GM12878 (cell line): ENCODE measurements at regions not wholly inside any gene's neighbourhood (a gene's known extent, or its start where the extent isn't known, plus 50 kb on each side); places are given as distances from the start of the nearest gene placed in this dataset.

Experiments
- ATAC-seq: fragments of 200-7000 bp; cut with Tn5 transposase; 3 replicates; pipeline ENCODE4 v1.9.1; 2020; ENCODE audit warnings: mild to moderate bottlenecking, moderate library complexity
- BruUV-seq: library from RNA; stranded (reverse); fragments of 400-500 nt; replicated peaks from 2 replicates; lab custom pipeline; 2021; lab: Mats Ljungman, UMichigan
- CTCF ChIA-PET: fragments of 300-600 bp; sonication (Branson Sonifier 250); formaldehyde crosslinking; extraction: SDS; loops from one replicate; lab custom pipeline; 2021; ENCODE audit warnings: inconsistent platforms; lab: Yijun Ruan, JAX
- POLR2A ChIA-PET: fragments of 350-600 bp; formaldehyde crosslinking; extraction: SDS; loops from one replicate; lab custom pipeline; 2021; ENCODE audit warnings: inconsistent platforms; lab: Charles Lee
- RAD21 ChIA-PET: fragments of 300-600 bp; sonication (Branson Sonifier 250); formaldehyde crosslinking; loops from one replicate; lab custom pipeline; 2023; ENCODE audit warnings: antibody characterized with exemption; ENCODE audit not compliant: unreplicated experiment; lab: Charles Lee
- SMC1A ChIA-PET: fragments of 300-600 bp; sonication (Branson Sonifier 250); formaldehyde crosslinking; loops from one replicate; lab custom pipeline; 2023; ENCODE audit not compliant: unreplicated experiment, uncharacterized antibody; lab: Charles Lee
- DNase-seq: peaks from one replicate; pipeline ENCODE4 v3.0.0-alpha.2; 2011; ENCODE audit warnings: low read depth, low spot score
- FAIRE-seq: peaks from 3 replicates; lab custom pipeline; 2011; peaks lifted over from hg19 to GRCh38; lab: Jason Lieb, UNC
- H2AFZ ChIP-seq: 2 replicates; pipeline ENCODE4 v1.6.0; 2011; ENCODE audit warnings: low read depth, low read length, control low read depth; ENCODE audit not compliant: control insufficient read depth
- H3K27ac ChIP-seq: 2 replicates; pipeline ENCODE4 v1.5.1; 2011; ENCODE audit warnings: control low read depth; ENCODE audit not compliant: control insufficient read depth, insufficient read depth
- H3K27me3 ChIP-seq, 2 experiments: replicated peaks in 1 of 2; 2 replicates each; pipeline versions ENCODE4 v1.6.0 to v1.6.1; 2011; ENCODE audit warnings: low read length in 1 of 2; ENCODE audit not compliant: control insufficient read depth in 2 of 2, insufficient read depth in 2 of 2
- H3K36me3 ChIP-seq, 2 experiments: 2 replicates each; pipeline ENCODE4 v1.5.1; 2011; ENCODE audit warnings: low read length in 1 of 2; ENCODE audit not compliant: control insufficient read depth in 2 of 2, insufficient read depth in 2 of 2
- H3K4me1 ChIP-seq: 2 replicates; pipeline ENCODE4 v1.6.1; 2011; ENCODE audit warnings: mild to moderate bottlenecking, low read length, moderate library complexity, mixed read lengths; ENCODE audit not compliant: control insufficient read depth, insufficient read depth
- H3K4me2 ChIP-seq: 2 replicates; pipeline ENCODE4 v1.6.0; 2011; ENCODE audit warnings: control low read depth; ENCODE audit not compliant: control insufficient read depth, insufficient read depth
- H3K4me3 ChIP-seq: fragments of 200-600 bp; sonication (generic); 2 replicates; pipeline ENCODE4 v1.5.1; 2016
- H3K79me2 ChIP-seq: 2 replicates; pipeline ENCODE4 v1.6.0; 2011; ENCODE audit warnings: low read length; ENCODE audit not compliant: control insufficient read depth, insufficient read depth
- H3K9ac ChIP-seq: 2 replicates; pipeline ENCODE4 v1.8.0; 2011; ENCODE audit warnings: low read length, control low read depth, mixed read lengths; ENCODE audit not compliant: control insufficient read depth, insufficient read depth
- H3K9me3 ChIP-seq: replicated peaks from 3 replicates; pipeline ENCODE4 v1.5.1; 2011; ENCODE audit warnings: mild to moderate bottlenecking, low read length; ENCODE audit not compliant: control insufficient read depth, insufficient read depth
- H4K20me1 ChIP-seq: 2 replicates; pipeline ENCODE4 v1.6.0; 2011; ENCODE audit not compliant: control insufficient read depth, insufficient read depth
- CBX3 ChIP-seq: fragments of 200-600 bp; sonication (generic); IDR thresholded peaks from 2 replicates; pipeline ENCODE4 v1.6.1; 2016; ENCODE audit warnings: low read depth, borderline replicate concordance
- CREB1 ChIP-seq: IDR thresholded peaks from 2 replicates; pipeline ENCODE4 v1.6.1; 2012; ENCODE audit warnings: low read depth, mild to moderate bottlenecking, inconsistent platforms
- HDAC2 ChIP-seq: fragments of 200-600 bp; sonication (generic); IDR thresholded peaks from 2 replicates; pipeline ENCODE4 v1.6.1; 2017
- MEF2A ChIP-seq: IDR thresholded peaks from 2 replicates; pipeline ENCODE4 v1.6.1; 2011; ENCODE audit warnings: low read depth, mild to moderate bottlenecking, low read length, moderate library complexity; ENCODE audit not compliant: insufficient read depth
- MTA2 ChIP-seq: fragments of 450-650 bp; IDR thresholded peaks from 2 replicates; pipeline ENCODE4 v1.6.1; 2016; ENCODE audit warnings: low read depth, mild to moderate bottlenecking, moderate library complexity
- SMAD1 ChIP-seq: fragments of 450-650 bp; IDR thresholded peaks from 2 replicates; pipeline ENCODE4 v1.6.1; 2018; ENCODE audit warnings: mild to moderate bottlenecking, low read depth; ENCODE audit not compliant: partially characterized antibody
- SUPT20H ChIP-seq: IDR thresholded peaks from 2 replicates; pipeline ENCODE4 v1.6.1; 2011; ENCODE audit warnings: low read depth, mild to moderate bottlenecking, low read length, moderate library complexity, borderline replicate concordance; ENCODE audit not compliant: control insufficient read depth
- TCF12 ChIP-seq: IDR thresholded peaks from 2 replicates; pipeline ENCODE4 v1.6.1; 2011; ENCODE audit warnings: low read depth, mild to moderate bottlenecking, low read length
- ZNF274 ChIP-seq: IDR thresholded peaks from one replicate; pipeline ENCODE4 v1.8.0; 2011; ENCODE audit not compliant: insufficient read length, insufficient read depth
- WGBS: methylation state at CpG from one replicate; pipeline ENCODE4 v1.1.6; 2016; ENCODE audit warnings: low lambda C conversion rate; ENCODE audit not compliant: insufficient replicate concordance, insufficient coverage; ENCODE audit errors: missing lambda C conversion rate; 5-methylcytosine and 5-hydroxymethylcytosine counted together
- in situ Hi-C: fragments of 300-500 bp; cut with MboI; formaldehyde crosslinking; loops from 9 replicates; pipeline ENCODE4 v1.14.3; 2018; ENCODE audit warnings: mixed read lengths
- intact Hi-C: fragments of 100-400 bp; cut with micrococcal nuclease; formaldehyde crosslinking; loops from one replicate; pipeline ENCODE4 v1.14.2; 2022; ENCODE audit not compliant: unreplicated experiment
- TF ChIP-seq, protein P1 (sequence below): fragments of 450-650 bp; IDR thresholded peaks from 2 replicates; pipeline ENCODE4 v1.6.1; 2018; ENCODE audit warnings: mild to moderate bottlenecking, low read depth, moderate library complexity; ENCODE audit not compliant: partially characterized antibody
- TF ChIP-seq, protein P2 (sequence below): fragments of 450-650 bp; IDR thresholded peaks from 2 replicates; pipeline ENCODE4 v1.6.1; 2017; ENCODE audit warnings: antibody characterized with exemption, mild to moderate bottlenecking, moderate library complexity
- TF ChIP-seq, protein P3 (sequence below): IDR thresholded peaks from 2 replicates; pipeline ENCODE4 v1.6.1; 2012; ENCODE audit warnings: low read depth, low read length, improper control_type of control experiment

DNA sequence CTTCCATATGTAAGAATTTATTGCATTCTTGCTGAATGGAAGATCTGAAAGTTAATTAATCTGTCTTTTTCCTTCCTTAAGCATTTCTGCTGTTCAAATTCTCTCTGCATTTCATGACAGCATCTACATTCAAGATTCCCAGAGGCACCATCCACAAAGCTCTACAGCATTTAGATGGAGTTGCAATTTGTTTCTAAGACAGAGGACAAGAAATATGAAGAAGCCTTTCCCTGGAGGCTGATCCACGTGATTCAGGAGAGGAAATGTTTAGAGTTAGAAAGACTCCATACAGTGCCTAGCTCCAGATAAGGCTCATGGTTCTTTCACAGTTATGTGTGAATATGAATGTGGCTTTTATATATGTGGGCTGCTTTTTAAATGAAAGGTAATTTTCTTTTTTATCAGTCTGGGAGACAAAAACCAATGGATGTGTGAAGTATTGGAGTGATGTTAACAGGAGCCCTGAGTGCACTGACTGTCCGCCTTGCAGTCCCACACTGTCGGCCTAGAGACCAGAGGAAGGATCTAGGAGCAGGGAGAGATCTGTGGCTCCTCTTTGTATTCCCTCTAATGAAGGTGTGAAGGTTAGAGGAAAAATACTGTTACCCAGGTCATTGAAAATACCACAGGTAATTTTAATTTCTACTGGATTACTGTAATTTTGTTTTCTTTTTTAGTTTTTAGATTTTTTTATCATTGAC lies 686.6 kb upstream of the GJE1 start (continued):
- TF ChIP-seq, protein P1, sequence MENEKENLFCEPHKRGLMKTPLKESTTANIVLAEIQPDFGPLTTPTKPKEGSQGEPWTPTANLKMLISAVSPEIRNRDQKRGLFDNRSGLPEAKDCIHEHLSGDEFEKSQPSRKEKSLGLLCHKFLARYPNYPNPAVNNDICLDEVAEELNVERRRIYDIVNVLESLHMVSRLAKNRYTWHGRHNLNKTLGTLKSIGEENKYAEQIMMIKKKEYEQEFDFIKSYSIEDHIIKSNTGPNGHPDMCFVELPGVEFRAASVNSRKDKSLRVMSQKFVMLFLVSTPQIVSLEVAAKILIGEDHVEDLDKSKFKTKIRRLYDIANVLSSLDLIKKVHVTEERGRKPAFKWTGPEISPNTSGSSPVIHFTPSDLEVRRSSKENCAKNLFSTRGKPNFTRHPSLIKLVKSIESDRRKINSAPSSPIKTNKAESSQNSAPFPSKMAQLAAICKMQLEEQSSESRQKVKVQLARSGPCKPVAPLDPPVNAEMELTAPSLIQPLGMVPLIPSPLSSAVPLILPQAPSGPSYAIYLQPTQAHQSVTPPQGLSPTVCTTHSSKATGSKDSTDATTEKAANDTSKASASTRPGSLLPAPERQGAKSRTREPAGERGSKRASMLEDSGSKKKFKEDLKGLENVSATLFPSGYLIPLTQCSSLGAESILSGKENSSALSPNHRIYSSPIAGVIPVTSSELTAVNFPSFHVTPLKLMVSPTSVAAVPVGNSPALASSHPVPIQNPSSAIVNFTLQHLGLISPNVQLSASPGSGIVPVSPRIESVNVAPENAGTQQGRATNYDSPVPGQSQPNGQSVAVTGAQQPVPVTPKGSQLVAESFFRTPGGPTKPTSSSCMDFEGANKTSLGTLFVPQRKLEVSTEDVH = no peak
- TF ChIP-seq, protein P2, sequence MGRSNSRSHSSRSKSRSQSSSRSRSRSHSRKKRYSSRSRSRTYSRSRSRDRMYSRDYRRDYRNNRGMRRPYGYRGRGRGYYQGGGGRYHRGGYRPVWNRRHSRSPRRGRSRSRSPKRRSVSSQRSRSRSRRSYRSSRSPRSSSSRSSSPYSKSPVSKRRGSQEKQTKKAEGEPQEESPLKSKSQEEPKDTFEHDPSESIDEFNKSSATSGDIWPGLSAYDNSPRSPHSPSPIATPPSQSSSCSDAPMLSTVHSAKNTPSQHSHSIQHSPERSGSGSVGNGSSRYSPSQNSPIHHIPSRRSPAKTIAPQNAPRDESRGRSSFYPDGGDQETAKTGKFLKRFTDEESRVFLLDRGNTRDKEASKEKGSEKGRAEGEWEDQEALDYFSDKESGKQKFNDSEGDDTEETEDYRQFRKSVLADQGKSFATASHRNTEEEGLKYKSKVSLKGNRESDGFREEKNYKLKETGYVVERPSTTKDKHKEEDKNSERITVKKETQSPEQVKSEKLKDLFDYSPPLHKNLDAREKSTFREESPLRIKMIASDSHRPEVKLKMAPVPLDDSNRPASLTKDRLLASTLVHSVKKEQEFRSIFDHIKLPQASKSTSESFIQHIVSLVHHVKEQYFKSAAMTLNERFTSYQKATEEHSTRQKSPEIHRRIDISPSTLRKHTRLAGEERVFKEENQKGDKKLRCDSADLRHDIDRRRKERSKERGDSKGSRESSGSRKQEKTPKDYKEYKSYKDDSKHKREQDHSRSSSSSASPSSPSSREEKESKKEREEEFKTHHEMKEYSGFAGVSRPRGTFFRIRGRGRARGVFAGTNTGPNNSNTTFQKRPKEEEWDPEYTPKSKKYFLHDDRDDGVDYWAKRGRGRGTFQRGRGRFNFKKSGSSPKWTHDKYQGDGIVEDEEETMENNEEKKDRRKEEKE = no peak
- TF ChIP-seq, all 136 proteins: peak for 0

DNA sequence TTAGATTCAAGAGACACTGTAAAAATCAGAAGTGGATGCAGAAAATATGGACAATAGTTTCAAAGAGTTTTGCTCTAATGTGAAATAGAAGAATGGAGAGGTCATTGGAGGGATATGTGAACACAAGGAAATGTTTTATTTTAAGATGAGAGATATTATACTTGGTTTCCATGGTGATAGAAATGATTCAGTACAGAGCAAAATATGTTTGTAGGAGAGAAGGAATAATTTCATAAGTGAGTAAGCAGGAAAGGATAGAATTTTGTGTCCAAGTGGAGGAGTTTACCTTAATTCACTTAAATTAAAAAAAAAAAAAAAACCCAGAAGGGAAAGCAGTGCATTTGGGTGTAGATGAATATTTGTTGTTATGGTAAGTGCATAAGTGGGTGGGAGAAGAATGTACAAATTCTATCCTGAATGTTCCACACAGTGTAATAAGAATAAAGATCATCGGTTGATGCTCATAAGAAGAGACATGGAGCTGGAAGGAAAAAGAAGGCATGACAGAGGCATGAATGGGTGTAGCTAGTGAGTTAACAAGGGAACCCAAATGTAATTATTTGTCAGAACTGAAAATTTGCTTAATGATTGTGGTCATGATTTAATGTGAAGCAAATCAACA lies 688.9 kb upstream of the GJE1 start:
- POLR2A ChIA-PET = no interaction called here
- H3K9ac ChIP-seq = no peak overlapping the region
- no peak overlapping the region for H3K4me3 ChIP-seq
- no peak overlapping the region for H3K4me2 ChIP-seq
- WGBS = 93% methylated on average over 1 of the region's 1 CpG
- no TSS peak for BruUV-seq
- no peaks in the 10 kb centered on the region for H4K20me1 ChIP-seq
- CTCF ChIA-PET = no interaction called here
- H3K9me3 ChIP-seq = no peaks in the 10 kb centered on the region
- DNase-seq = no peak
- no peak overlapping the region for H2AFZ ChIP-seq
- SMC1A ChIA-PET = no interaction called here
- no peak for ATAC-seq
- no peaks in the 10 kb centered on the region for H3K36me3 ChIP-seq
- intact Hi-C loops = no loop called here
- no peak overlapping the region for H3K27ac ChIP-seq
- no peaks in the 10 kb centered on the region for H3K79me2 ChIP-seq
- no peaks in the 10 kb centered on the region for H3K27me3 ChIP-seq
- RAD21 ChIA-PET = no interaction called here
- in situ Hi-C loops = no loop called here
- no peak for FAIRE-seq
- H3K4me1 ChIP-seq = no peaks in the 10 kb centered on the region
- TF ChIP-seq MEF2A (no peak), HDAC2 (no peak), ZNF274 (no peak), MTA2 (no peak), TCF12 (no peak), SUPT20H (no peak), CREB1 (no peak), CBX3 (no peak), SMAD1 (no peak)
- TF ChIP-seq, protein P2 = no peak
- TF ChIP-seq, protein P3, sequence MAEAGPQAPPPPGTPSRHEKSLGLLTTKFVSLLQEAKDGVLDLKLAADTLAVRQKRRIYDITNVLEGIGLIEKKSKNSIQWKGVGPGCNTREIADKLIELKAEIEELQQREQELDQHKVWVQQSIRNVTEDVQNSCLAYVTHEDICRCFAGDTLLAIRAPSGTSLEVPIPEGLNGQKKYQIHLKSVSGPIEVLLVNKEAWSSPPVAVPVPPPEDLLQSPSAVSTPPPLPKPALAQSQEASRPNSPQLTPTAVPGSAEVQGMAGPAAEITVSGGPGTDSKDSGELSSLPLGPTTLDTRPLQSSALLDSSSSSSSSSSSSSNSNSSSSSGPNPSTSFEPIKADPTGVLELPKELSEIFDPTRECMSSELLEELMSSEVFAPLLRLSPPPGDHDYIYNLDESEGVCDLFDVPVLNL = no peak
